ENCODE measurements at regions not wholly inside any gene's neighbourhood (a gene's known extent, or its start where the extent isn't known, plus 50 kb on each side); places are given as distances from the start of the nearest gene placed in this dataset.
"Not testable (repeated sequence)": the region's sequence is repeated elsewhere in the genome, so short reads cannot be mapped to it uniquely, and the experiment has no call there.

DNA sequence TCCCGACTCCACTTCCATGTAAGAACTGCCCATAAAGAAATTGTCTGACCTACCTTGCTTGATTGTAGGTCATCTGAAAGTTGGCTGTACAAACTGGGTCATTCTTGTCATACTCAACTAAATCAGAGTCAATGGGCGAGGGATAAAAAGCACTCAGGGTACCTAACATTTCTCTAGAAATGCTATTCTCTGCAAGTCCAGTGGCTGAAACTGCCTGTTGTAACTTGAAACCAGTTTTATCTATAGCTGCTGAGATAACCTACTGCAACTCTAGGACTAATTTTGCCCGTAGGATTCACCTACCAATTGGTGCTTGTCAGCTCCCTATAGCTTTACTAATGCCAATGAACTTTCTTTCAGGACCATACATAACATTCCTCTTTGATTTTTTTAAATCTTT, 100.1 kb upstream of the GRIN2A start:
- Mint-ChIP-seq H3K27me3 (ENCODE audit: insufficient read depth) (no peaks in the 10 kb centered on the region), H3K9me3 (peaks cover 63% of the 10 kb centered on the region), H3K4me3 (no peak overlapping the region), H3K27ac (no peak overlapping the region), H3K4me1 (peaks cover 32% of the 10 kb centered on the region), H3K36me3 (ENCODE audit: low read depth) (peaks cover 8% of the 10 kb centered on the region)
- WGBS, 2 experiments (ENCODE audit: insufficient coverage in 1 of 2, insufficient read length in 1 of 2), result 78 to 88% methylated on average over 3 of the region's 3 CpGs
- no peak overlapping the region for H3K9ac ChIP-seq (ENCODE audit: extremely low read depth, low read length, poor library complexity, severe bottlenecking)
- peak overlapping the region; percentile 54 for H3K4me3 ChIP-seq (ENCODE audit: low read length)
- peaks cover 3% of the 10 kb centered on the region for H3K4me1 ChIP-seq (ENCODE audit: control insufficient read depth, insufficient read depth, low read length)
- H3K27me3 ChIP-seq (ENCODE audit: control insufficient read depth, insufficient read depth, low read length, poor library complexity, severe bottlenecking), result no peaks in the 10 kb centered on the region
- no peak overlapping the region for H3K27ac ChIP-seq (ENCODE audit: low read depth, low read length)
- no peak for TF ChIP-seq CTCF (conservative IDR thresholded peaks at IDR 0.05)
- DNase-seq, result no peak
- H3K9me3 ChIP-seq (ENCODE audit: control insufficient read depth, low read length), result peaks cover 31% of the 10 kb centered on the region
- H3K36me3 ChIP-seq (ENCODE audit: control insufficient read depth, insufficient read depth, low read length), result peaks cover 6% of the 10 kb centered on the region

DNA sequence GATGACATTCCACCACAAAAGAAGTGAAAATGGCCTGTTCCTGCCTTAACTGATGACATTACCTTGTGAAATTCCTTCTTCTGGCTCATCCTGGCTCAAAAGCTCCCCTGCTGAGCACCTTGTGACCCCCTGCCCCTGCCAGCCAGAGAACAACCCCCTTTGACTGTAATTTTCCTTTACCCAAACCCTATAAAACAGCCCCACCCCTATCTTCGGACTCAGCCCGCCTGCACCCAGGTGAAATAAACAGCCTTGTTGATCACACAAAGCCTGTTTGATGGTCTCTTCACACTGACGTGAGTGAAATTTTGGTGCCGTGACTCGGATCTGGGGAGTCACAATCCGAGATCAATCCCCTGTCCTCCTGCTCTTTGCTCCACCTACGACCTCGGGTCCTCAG, 101.0 kb upstream of the GRIN2A start:
- not testable (repeated sequence) for H3K27me3 Mint-ChIP-seq (ENCODE audit: insufficient read depth); H3K36me3 ChIP-seq (ENCODE audit: control insufficient read depth, insufficient read depth, low read length); H3K4me1 ChIP-seq (ENCODE audit: control insufficient read depth, insufficient read depth, low read length); H3K36me3 Mint-ChIP-seq (ENCODE audit: low read depth); H3K27me3 ChIP-seq (ENCODE audit: control insufficient read depth, insufficient read depth, low read length, poor library complexity, severe bottlenecking)
- peak; percentile 74 for DNase-seq
- Mint-ChIP-seq H3K27ac (peak overlapping the region; percentile 93), H3K9me3 (peaks cover 55% of the 10 kb centered on the region), H3K4me3 (peak overlapping the region; percentile 52), H3K4me1 (peaks cover 32% of the 10 kb centered on the region)
- 75 to 77% methylated on average over 2 to 8 of the region's 8 CpGs for WGBS, 2 experiments (ENCODE audit: insufficient coverage in 1 of 2, insufficient read length in 1 of 2)
- Histone ChIP-seq H3K9ac (ENCODE audit: extremely low read depth, low read length, poor library complexity, severe bottlenecking) (peak overlapping the region; percentile 51), H3K27ac (ENCODE audit: low read depth, low read length) (peak overlapping the region; percentile 32), H3K4me3 (ENCODE audit: low read length) (peak overlapping the region; percentile 77), H3K9me3 (ENCODE audit: control insufficient read depth, low read length) (peaks cover 23% of the 10 kb centered on the region)

DNA sequence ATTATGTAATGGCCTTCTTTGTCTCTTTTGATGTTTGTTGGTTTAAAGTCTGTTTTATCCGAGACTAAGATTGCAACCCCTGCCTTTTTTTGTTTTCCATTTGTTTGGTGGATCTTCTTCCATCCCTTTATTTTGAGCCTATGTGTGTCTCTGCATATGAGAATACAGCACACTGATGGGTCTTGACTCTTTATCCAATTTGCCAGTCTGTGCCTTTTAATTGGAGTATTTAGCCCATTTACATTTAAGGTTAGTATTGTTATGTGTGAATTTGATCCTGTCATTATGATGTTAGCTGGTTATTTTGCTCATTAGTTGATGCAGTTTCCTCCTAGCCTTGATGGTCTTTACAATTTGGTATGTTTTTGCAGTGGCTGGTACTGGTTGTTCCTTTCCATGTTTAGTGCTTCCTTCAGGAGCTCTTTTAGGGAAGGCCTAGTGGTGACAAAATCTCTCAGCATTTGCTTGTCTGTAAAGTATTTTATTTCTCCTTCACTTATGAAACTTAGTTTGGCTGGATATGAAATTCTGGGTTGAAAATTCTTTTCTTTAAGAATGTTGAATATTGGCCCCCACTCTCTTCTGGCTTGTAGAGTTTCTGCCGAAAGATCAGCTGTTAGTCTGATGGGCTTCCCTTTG, 95.3 kb upstream of the ATF7IP2 start:
- H3K27me3 Mint-ChIP-seq (ENCODE audit: insufficient read depth); H3K4me3 Mint-ChIP-seq; DNase-seq; H3K27me3 ChIP-seq (ENCODE audit: control insufficient read depth, insufficient read depth, low read length, poor library complexity, severe bottlenecking); H3K27ac ChIP-seq (ENCODE audit: low read depth, low read length); H3K4me3 ChIP-seq (ENCODE audit: low read length); H3K9ac ChIP-seq (ENCODE audit: extremely low read depth, low read length, poor library complexity, severe bottlenecking); H3K4me1 ChIP-seq (ENCODE audit: control insufficient read depth, insufficient read depth, low read length); H3K27ac Mint-ChIP-seq: not testable (repeated sequence)
- H3K4me1 Mint-ChIP-seq, result peaks cover 23% of the 10 kb centered on the region
- peaks cover 41% of the 10 kb centered on the region for H3K36me3 Mint-ChIP-seq (ENCODE audit: low read depth)
- 100% methylated on average over 1 of the region's 2 CpGs; no CpG with 5 or more reads in 1 of the 2 experiments for WGBS, 2 experiments (ENCODE audit: insufficient coverage in 1 of 2, insufficient read length in 1 of 2)
- Histone ChIP-seq H3K36me3 (ENCODE audit: control insufficient read depth, insufficient read depth, low read length) (peaks cover 28% of the 10 kb centered on the region), H3K9me3 (ENCODE audit: control insufficient read depth, low read length) (peaks cover 44% of the 10 kb centered on the region)
- H3K9me3 Mint-ChIP-seq, result peaks cover 81% of the 10 kb centered on the region

DNA sequence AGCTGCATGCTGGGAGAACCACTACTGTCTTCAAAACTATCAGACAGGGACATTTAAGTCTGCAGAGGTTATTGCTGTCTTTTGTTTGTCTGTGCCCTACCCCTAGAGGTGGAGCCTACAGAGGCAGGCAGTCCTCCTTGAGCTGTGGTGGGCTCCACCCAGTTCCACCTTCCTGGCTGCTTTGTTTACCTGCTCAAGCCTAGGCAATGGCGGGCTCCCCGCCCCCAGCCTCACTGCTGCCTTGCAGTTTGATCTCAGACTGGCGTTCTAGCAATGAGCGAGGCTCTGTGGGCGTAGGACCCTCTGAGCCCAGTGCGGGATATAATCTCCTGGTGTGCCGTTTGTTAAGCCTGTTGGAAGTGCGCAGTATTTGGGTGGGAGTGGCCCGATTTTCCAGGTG, 93.7 kb upstream of the ATF7IP2 start:
- H3K36me3 Mint-ChIP-seq (ENCODE audit: low read depth), result peaks cover 49% of the 10 kb centered on the region
- WGBS, 2 experiments (ENCODE audit: insufficient coverage in 1 of 2, insufficient read length in 1 of 2), result 83 to 85% methylated on average over 4 to 9 of the region's 9 CpGs
- peaks cover 54% of the 10 kb centered on the region for H3K9me3 ChIP-seq (ENCODE audit: control insufficient read depth, low read length)
- not testable (repeated sequence) for H3K9ac ChIP-seq (ENCODE audit: extremely low read depth, low read length, poor library complexity, severe bottlenecking); H3K27ac Mint-ChIP-seq; H3K4me1 ChIP-seq (ENCODE audit: control insufficient read depth, insufficient read depth, low read length); H3K27me3 Mint-ChIP-seq (ENCODE audit: insufficient read depth); H3K4me3 Mint-ChIP-seq; DNase-seq; H3K27ac ChIP-seq (ENCODE audit: low read depth, low read length); H3K27me3 ChIP-seq (ENCODE audit: control insufficient read depth, insufficient read depth, low read length, poor library complexity, severe bottlenecking)
- H3K4me3 ChIP-seq (ENCODE audit: low read length), result peak overlapping the region; percentile 61
- peaks cover 42% of the 10 kb centered on the region for H3K36me3 ChIP-seq (ENCODE audit: control insufficient read depth, insufficient read depth, low read length)
- peaks cover 79% of the 10 kb centered on the region for H3K9me3 Mint-ChIP-seq
- H3K4me1 Mint-ChIP-seq, result peaks cover 14% of the 10 kb centered on the region

DNA sequence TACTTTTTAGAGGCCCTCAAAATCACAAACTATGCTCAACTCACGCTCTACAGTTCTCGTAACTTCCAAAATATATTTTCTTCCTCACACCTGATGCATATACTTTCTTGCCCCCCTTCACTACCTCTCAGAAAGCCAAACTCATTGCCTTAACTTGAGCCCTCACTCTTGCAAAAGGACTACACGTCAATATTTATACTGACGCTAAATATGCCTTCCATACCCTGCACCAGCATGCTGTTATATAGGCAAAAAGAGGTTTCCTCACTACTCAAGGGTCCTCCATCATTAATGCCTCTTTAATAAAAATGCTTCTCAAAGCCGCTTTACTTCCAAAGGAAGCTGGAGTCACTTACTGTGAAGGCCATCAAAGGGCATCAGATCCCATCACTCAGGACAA, 92.9 kb upstream of the ATF7IP2 start:
- not testable (repeated sequence) for H3K4me3 Mint-ChIP-seq; H3K27ac Mint-ChIP-seq; H3K27me3 ChIP-seq (ENCODE audit: control insufficient read depth, insufficient read depth, low read length, poor library complexity, severe bottlenecking); H3K9ac ChIP-seq (ENCODE audit: extremely low read depth, low read length, poor library complexity, severe bottlenecking); DNase-seq; H3K27me3 Mint-ChIP-seq (ENCODE audit: insufficient read depth); H3K4me1 ChIP-seq (ENCODE audit: control insufficient read depth, insufficient read depth, low read length); H3K27ac ChIP-seq (ENCODE audit: low read depth, low read length)
- Mint-ChIP-seq H3K4me1 (peaks cover 14% of the 10 kb centered on the region), H3K9me3 (peaks cover 86% of the 10 kb centered on the region), H3K36me3 (ENCODE audit: low read depth) (peaks cover 53% of the 10 kb centered on the region)
- H3K9me3 ChIP-seq (ENCODE audit: control insufficient read depth, low read length), result peaks cover 62% of the 10 kb centered on the region
- peaks cover 49% of the 10 kb centered on the region for H3K36me3 ChIP-seq (ENCODE audit: control insufficient read depth, insufficient read depth, low read length)
- H3K4me3 ChIP-seq (ENCODE audit: low read length), result peak overlapping the region; percentile 61
- whole genome bisulfite sequencing, 2 experiments (ENCODE audit: insufficient coverage in 1 of 2, insufficient read length in 1 of 2), result 76 to 79% methylated on average over 5 of the region's 5 CpGs

DNA sequence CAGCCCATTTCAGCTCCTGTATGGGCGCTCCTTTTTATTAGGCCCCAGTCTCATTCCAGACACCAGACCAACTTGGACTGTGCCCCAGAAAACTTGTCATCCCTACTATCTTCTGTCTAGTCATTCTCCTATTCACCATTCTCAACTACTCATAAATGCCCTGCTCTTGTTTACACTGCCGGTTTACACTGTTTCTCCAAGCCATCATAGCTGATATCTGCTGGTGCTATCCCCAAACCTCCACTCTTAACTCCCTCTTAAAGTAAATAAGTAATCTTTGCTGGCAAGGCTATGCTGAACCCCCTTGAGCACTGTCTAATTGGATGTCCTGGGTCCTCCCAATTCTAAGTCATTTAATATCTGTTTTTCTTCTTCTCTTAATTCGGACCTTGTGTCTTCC, 91.7 kb upstream of the ATF7IP2 start:
- H3K9me3 ChIP-seq (ENCODE audit: control insufficient read depth, low read length), result peaks cover 64% of the 10 kb centered on the region
- H3K36me3 Mint-ChIP-seq (ENCODE audit: low read depth), result peaks cover 54% of the 10 kb centered on the region
- not testable (repeated sequence) for DNase-seq; H3K27me3 ChIP-seq (ENCODE audit: control insufficient read depth, insufficient read depth, low read length, poor library complexity, severe bottlenecking); H3K9ac ChIP-seq (ENCODE audit: extremely low read depth, low read length, poor library complexity, severe bottlenecking); H3K4me1 ChIP-seq (ENCODE audit: control insufficient read depth, insufficient read depth, low read length); H3K27me3 Mint-ChIP-seq (ENCODE audit: insufficient read depth); H3K27ac ChIP-seq (ENCODE audit: low read depth, low read length)
- peaks cover 85% of the 10 kb centered on the region for H3K9me3 Mint-ChIP-seq
- H3K36me3 ChIP-seq (ENCODE audit: control insufficient read depth, insufficient read depth, low read length), result peaks cover 57% of the 10 kb centered on the region
- peaks cover 14% of the 10 kb centered on the region for H3K4me1 Mint-ChIP-seq
- H3K4me3 ChIP-seq (ENCODE audit: low read length), result peak overlapping the region; percentile 61
- WGBS, 2 experiments (ENCODE audit: insufficient coverage in 1 of 2, insufficient read length in 1 of 2), result 84 to 93% methylated on average over 2 to 3 of the region's 3 CpGs
- peak overlapping the region; percentile 93 for H3K27ac Mint-ChIP-seq
- peak overlapping the region; percentile 7 for H3K4me3 Mint-ChIP-seq

All from endodermal cell (in vitro differentiated cells).